ENCODE measurements at regions not wholly inside any gene's neighbourhood (a gene's known extent, or its start where the extent isn't known, plus 50 kb on each side); places are given as distances from the start of the nearest gene placed in this dataset.

GRCh38 chr5:169460123-169460522 is 123.5 kb upstream of the SPDL1 start:
- WGBS (ENCODE audit: insufficient coverage) = 97% methylated on average over 1 of the region's 1 CpG
- no peaks in the 10 kb centered on the region for H3K4me1 Mint-ChIP-seq

GRCh38 chr5:169458221-169458620 is 125.4 kb upstream of the SPDL1 start:
- 68% methylated on average over 5 of the region's 5 CpGs for WGBS (ENCODE audit: insufficient coverage)
- Histone ChIP-seq H3K4me1 (ENCODE audit: control insufficient read depth, insufficient read depth, low read length) (no peaks in the 10 kb centered on the region), H3K9me3 (ENCODE audit: control insufficient read depth, insufficient read depth, low read length) (no peaks in the 10 kb centered on the region), H3K36me3 (ENCODE audit: control insufficient read depth, insufficient read depth, low read length) (no peaks in the 10 kb centered on the region), H3K27me3 (ENCODE audit: control insufficient read depth, insufficient read depth, low read length) (no peaks in the 10 kb centered on the region), H3K4me3 (ENCODE audit: low read length) (no peak overlapping the region), H3K27ac (ENCODE audit: low read length) (no peak overlapping the region)
- Mint-ChIP-seq H3K4me1 (no peaks in the 10 kb centered on the region), H3K36me3 (peaks cover 8% of the 10 kb centered on the region), H3K27ac (no peak overlapping the region), H3K4me3 (no peak overlapping the region), H3K9me3 (peaks cover 2 to 3% of the 10 kb centered on the region in 2 donors), H3K27me3 (ENCODE audit: low read depth in 2 of 2) (peaks cover 10 to 24% of the 10 kb centered on the region in 2 donors)
- no peak for ATAC-seq
- TF ChIP-seq CTCF (IDR thresholded peaks at IDR 0.05) = no peak
- no peak for DNase-seq
- intact Hi-C loops (cut with micrococcal nuclease) = no loop called here

More at GRCh38 chr5:169460123-169460522, 123.5 kb upstream of the SPDL1 start:
- H3K27ac ChIP-seq (ENCODE audit: low read length) = no peak overlapping the region
- no peak overlapping the region for H3K4me3 ChIP-seq (ENCODE audit: low read length)
- peaks cover 1% of the 10 kb centered on the region for H3K36me3 Mint-ChIP-seq
- H3K9me3 Mint-ChIP-seq = no peaks in the 10 kb centered on the region
- H3K4me3 Mint-ChIP-seq = no peak overlapping the region
- H3K27ac Mint-ChIP-seq = no peak overlapping the region
- no peaks in the 10 kb centered on the region for H3K9me3 ChIP-seq (ENCODE audit: control insufficient read depth, insufficient read depth, low read length)
- H3K27me3 ChIP-seq (ENCODE audit: control insufficient read depth, insufficient read depth, low read length) = no peaks in the 10 kb centered on the region
- intact Hi-C loops (cut with micrococcal nuclease) = no loop called here
- ATAC-seq (no peak), DNase-seq (no peak)
- H3K36me3 ChIP-seq (ENCODE audit: control insufficient read depth, insufficient read depth, low read length) = no peaks in the 10 kb centered on the region
- H3K4me1 ChIP-seq (ENCODE audit: control insufficient read depth, insufficient read depth, low read length) = no peaks in the 10 kb centered on the region
- no peak for TF ChIP-seq CTCF (IDR thresholded peaks at IDR 0.05)
- H3K27me3 Mint-ChIP-seq (ENCODE audit: low read depth in 2 of 2) = peaks cover 8 to 17% of the 10 kb centered on the region in 2 donors

- Histone ChIP-seq H3K4me3 (ENCODE audit: low read length) (no peak overlapping the region), H3K27ac (ENCODE audit: low read length) (no peak overlapping the region), H3K27me3 (ENCODE audit: control insufficient read depth, insufficient read depth, low read length) (no peaks in the 10 kb centered on the region), H3K36me3 (ENCODE audit: control insufficient read depth, insufficient read depth, low read length) (no peaks in the 10 kb centered on the region), H3K9me3 (ENCODE audit: control insufficient read depth, insufficient read depth, low read length) (no peaks in the 10 kb centered on the region), H3K4me1 (ENCODE audit: control insufficient read depth, insufficient read depth, low read length) (no peaks in the 10 kb centered on the region)
- Mint-ChIP-seq H3K4me1 (no peaks in the 10 kb centered on the region), H3K4me3 (no peak overlapping the region), H3K36me3 (peaks cover 8% of the 10 kb centered on the region), H3K27ac (no peak overlapping the region), H3K27me3 (ENCODE audit: low read depth in 2 of 2) (peaks cover 3 to 10% of the 10 kb centered on the region in 2 donors), H3K9me3 (peaks cover 2 to 3% of the 10 kb centered on the region in 2 donors)
- no peak for ATAC-seq
- DNase-seq = no peak
- WGBS (ENCODE audit: insufficient coverage) = 58% methylated on average over 1 of the region's 1 CpG
- TF ChIP-seq CTCF (IDR thresholded peaks at IDR 0.05) = no peak
- intact Hi-C loops (cut with micrococcal nuclease) = no loop called here
Observed at GRCh38 chr5:169450464-169450863, 133.1 kb upstream of the SPDL1 start.

- Mint-ChIP-seq H3K27me3 (ENCODE audit: low read depth in 2 of 2) (peaks cover 0 to 2% of the 10 kb centered on the region in 2 donors), H3K9me3 (no peaks in the 10 kb centered on the region), H3K27ac (no peak overlapping the region), H3K4me3 (no peak overlapping the region), H3K4me1 (no peaks in the 10 kb centered on the region), H3K36me3 (no peaks in the 10 kb centered on the region)
- no peaks in the 10 kb centered on the region for H3K36me3 ChIP-seq (ENCODE audit: control insufficient read depth, insufficient read depth, low read length)
- H3K27me3 ChIP-seq (ENCODE audit: control insufficient read depth, insufficient read depth, low read length) = no peaks in the 10 kb centered on the region
- H3K9me3 ChIP-seq (ENCODE audit: control insufficient read depth, insufficient read depth, low read length) = no peaks in the 10 kb centered on the region
- 96% methylated on average over 6 of the region's 6 CpGs for WGBS (ENCODE audit: insufficient coverage)
- no peak for ATAC-seq
- intact Hi-C loops (cut with micrococcal nuclease) = no loop called here
- no peak for TF ChIP-seq CTCF (IDR thresholded peaks at IDR 0.05)
- H3K4me3 ChIP-seq (ENCODE audit: low read length) = no peak overlapping the region
- H3K27ac ChIP-seq (ENCODE audit: low read length) = no peak overlapping the region
- DNase-seq = no peak
- H3K4me1 ChIP-seq (ENCODE audit: control insufficient read depth, insufficient read depth, low read length) = no peaks in the 10 kb centered on the region
Observed at GRCh38 chr5:169448826-169449225, 134.7 kb upstream of the SPDL1 start.

Data from natural killer cell (primary cell).